H9 (cell line): ENCODE measurements at regions not wholly inside any gene's neighbourhood (a gene's known extent, or its start where the extent isn't known, plus 50 kb on each side); places are given as distances from the start of the nearest gene placed in this dataset.

Experiments used
- DNase-seq: peaks from one replicate; pipeline ENCODE4 v3.0.0-alpha.2; 2017
- H2AFZ ChIP-seq: one replicate; pipeline ENCODE4 v1.6.1; 2013; ENCODE audit warnings: mild to moderate bottlenecking, low read length, control low read depth, moderate library complexity
- H2AK5ac ChIP-seq: 2 replicates; pipeline ENCODE4 v1.6.1; 2013; ENCODE audit warnings: low read length, control low read depth, mixed read lengths; ENCODE audit not compliant: insufficient read length
- H2BK120ac ChIP-seq: one replicate; pipeline ENCODE4 v1.6.1; 2013; ENCODE audit warnings: low read depth, mild to moderate bottlenecking, low read length, control low read depth, inconsistent platforms; ENCODE audit not compliant: poor library complexity, severe bottlenecking
- H2BK12ac ChIP-seq: 2 replicates; pipeline ENCODE4 v1.6.1; 2013; ENCODE audit warnings: low read length, control low read depth, mixed read lengths, low read depth; ENCODE audit not compliant: insufficient read length
- H2BK15ac ChIP-seq: 2 replicates; pipeline ENCODE4 v1.6.1; 2013; ENCODE audit warnings: low read depth, low read length, control low read depth
- H2BK20ac ChIP-seq: one replicate; pipeline ENCODE4 v1.6.1; 2013; ENCODE audit warnings: low read depth, mild to moderate bottlenecking, low read length, control low read depth, inconsistent platforms; ENCODE audit not compliant: poor library complexity, severe bottlenecking
- H2BK5ac ChIP-seq: 2 replicates; pipeline ENCODE4 v1.6.1; 2013; ENCODE audit warnings: low read length, control low read depth, mixed read lengths; ENCODE audit not compliant: insufficient read length
- H3K14ac ChIP-seq: 2 replicates; pipeline ENCODE4 v1.6.1; 2013; ENCODE audit warnings: low read length, control low read depth; ENCODE audit not compliant: insufficient read depth
- H3K18ac ChIP-seq: 2 replicates; pipeline ENCODE4 v1.6.1; 2013; ENCODE audit warnings: low read depth, mild to moderate bottlenecking, mixed read lengths, low read length, control low read depth; ENCODE audit not compliant: insufficient read length
- H3K23ac ChIP-seq: 2 replicates; pipeline ENCODE4 v1.6.1; 2013; ENCODE audit warnings: low read length, control low read depth, mixed read lengths, low read depth; ENCODE audit not compliant: insufficient read length
- H3K23me2 ChIP-seq: 2 replicates; pipeline ENCODE4 v1.6.1; 2013; ENCODE audit warnings: low read depth, mild to moderate bottlenecking, mixed read lengths, low read length, control low read depth; ENCODE audit not compliant: insufficient read length, poor library complexity, severe bottlenecking
- H3K27ac ChIP-seq: 2 replicates; pipeline ENCODE4 v1.5.1; 2013; ENCODE audit warnings: low read length, control low read depth, mixed read lengths, low read depth; ENCODE audit not compliant: insufficient read length
- H3K27me3 ChIP-seq: 2 replicates; pipeline ENCODE4 v1.6.1; 2013; ENCODE audit warnings: low read length, control low read depth, inconsistent platforms; ENCODE audit not compliant: insufficient read depth
- H3K4ac ChIP-seq: 2 replicates; pipeline ENCODE4 v1.6.1; 2013; ENCODE audit warnings: low read depth, mild to moderate bottlenecking, control low read depth, inconsistent platforms, low read length, moderate library complexity
- H3K4me1 ChIP-seq: 2 replicates; pipeline ENCODE4 v1.6.1; 2013; ENCODE audit warnings: low read length, control low read depth, inconsistent platforms; ENCODE audit not compliant: insufficient read depth
- H3K4me2 ChIP-seq: 2 replicates; pipeline ENCODE4 v1.6.1; 2013; ENCODE audit warnings: low read length, control low read depth, mixed read lengths; ENCODE audit not compliant: insufficient read length, insufficient read depth
- H3K56ac ChIP-seq: 2 replicates; pipeline ENCODE4 v1.6.1; 2013; ENCODE audit warnings: low read depth, mild to moderate bottlenecking, mixed read lengths, low read length, control low read depth; ENCODE audit not compliant: insufficient read length
- H3K79me1 ChIP-seq: 2 replicates; pipeline ENCODE4 v1.6.1; 2013; ENCODE audit warnings: low read depth, mild to moderate bottlenecking, moderate library complexity, low read length, control low read depth, inconsistent platforms; ENCODE audit not compliant: insufficient read depth, poor library complexity, severe bottlenecking
- H3K79me2 ChIP-seq: 2 replicates; pipeline ENCODE4 v1.6.1; 2013; ENCODE audit warnings: low read length, control low read depth, inconsistent platforms; ENCODE audit not compliant: insufficient read depth
- H3K9ac ChIP-seq: 2 replicates; pipeline ENCODE4 v1.6.1; 2013; ENCODE audit warnings: low read length, control low read depth, mixed read lengths; ENCODE audit not compliant: insufficient read length; ENCODE audit errors: extremely low read depth
- H3K9me3 ChIP-seq: one replicate; pipeline ENCODE4 v1.6.1; 2013; ENCODE audit warnings: low read depth, low read length, inconsistent platforms; ENCODE audit not compliant: control insufficient read depth
- H3T11ph ChIP-seq: one replicate; pipeline ENCODE4 v1.6.1; 2013; ENCODE audit warnings: mild to moderate bottlenecking, low read length, control low read depth, inconsistent platforms
- H4K20me1 ChIP-seq: one replicate; pipeline ENCODE4 v1.6.1; 2013; ENCODE audit not compliant: control insufficient read depth, insufficient read length, insufficient read depth
- H4K5ac ChIP-seq: 2 replicates; pipeline ENCODE4 v1.6.1; 2013; ENCODE audit warnings: low read depth, mild to moderate bottlenecking, mixed read lengths, low read length, control low read depth; ENCODE audit not compliant: insufficient read length
- H4K8ac ChIP-seq: replicated peaks from 2 replicates; pipeline ENCODE4 v1.6.1; 2013; ENCODE audit warnings: low read length, control low read depth, mixed read lengths, low read depth; ENCODE audit not compliant: insufficient read length
- H4K91ac ChIP-seq: 2 replicates; pipeline ENCODE4 v1.6.1; 2013; ENCODE audit warnings: low read depth, mild to moderate bottlenecking, moderate library complexity, mixed read lengths, low read length, control low read depth; ENCODE audit not compliant: insufficient read length
- H3K27ac Mint-ChIP-seq, 3 experiments: 2 replicates in 2 of 3; 3 replicates in 1 of 3; pipeline ENCODE4 v1.8.0; 2020 to 2021; ENCODE audit warnings: mixed read lengths in 3 of 3, mild to moderate bottlenecking in 1 of 3, moderate library complexity in 1 of 3
- H3K27me3 Mint-ChIP-seq: 2 replicates; pipeline ENCODE4 v1.8.0; 2021; ENCODE audit warnings: low read depth, mild to moderate bottlenecking, moderate library complexity, mixed read lengths
- H3K36me3 Mint-ChIP-seq, 3 experiments: 2 replicates in 2 of 3; 3 replicates in 1 of 3; pipeline ENCODE4 v1.8.0; 2020 to 2021; ENCODE audit warnings: low read depth in 3 of 3, mixed read lengths in 3 of 3; ENCODE audit not compliant: insufficient read depth in 1 of 3
- H3K4me1 Mint-ChIP-seq, 2 experiments: 2 replicates each; pipeline ENCODE4 v1.8.0; 2020; ENCODE audit warnings: mixed read lengths in 2 of 2
- H3K4me3 Mint-ChIP-seq, 2 experiments: 2 replicates in 1 of 2; 3 replicates in 1 of 2; pipeline ENCODE4 v1.8.0; 2020 to 2021; ENCODE audit warnings: mild to moderate bottlenecking in 2 of 2, mixed read lengths in 2 of 2, moderate library complexity in 1 of 2
- H3K9me3 Mint-ChIP-seq, 2 experiments: 2 replicates in 1 of 2; 3 replicates in 1 of 2; pipeline ENCODE4 v1.8.0; 2020; ENCODE audit warnings: mild to moderate bottlenecking in 2 of 2, mixed read lengths in 2 of 2, moderate library complexity in 1 of 2
- CTCF ChIP-seq: fragments of 200-600 bp; sonication (generic); conservative IDR thresholded peaks from 3 replicates; pipeline ENCODE4 v1.8.0; 2021; ENCODE audit warnings: antibody characterized with exemption, mild to moderate bottlenecking
- WGBS: extraction: QIAGEN DNeasy Blood & Tissue Kit; methylation state at CpG from one replicate; pipeline ENCODE4 v1.1.7; 2013; ENCODE audit warnings: missing lambda C conversion rate, low lambda C conversion rate, mixed read lengths; ENCODE audit not compliant: insufficient read length; ENCODE audit errors: extremely low coverage; 5-methylcytosine and 5-hydroxymethylcytosine counted together

- peaks cover 37 to 38% of the 10 kb centered on the region in 2 experiments for H3K4me1 Mint-ChIP-seq
- no peaks in the 10 kb centered on the region; a peak in 2 of 5 replicates for H3K9me3 Mint-ChIP-seq
- Histone ChIP-seq H4K5ac (no peak overlapping the region), H2BK15ac (no peak overlapping the region), H4K91ac (no peak overlapping the region), H3K79me1 (no peaks in the 10 kb centered on the region), H3K79me2 (no peaks in the 10 kb centered on the region), H3K4ac (no peak overlapping the region), H2AFZ (no peak overlapping the region), H3K9ac (no peak overlapping the region), H3K27ac (no peak overlapping the region), H2BK20ac (no peak overlapping the region), H4K20me1 (no peaks in the 10 kb centered on the region), H2BK5ac (no peak overlapping the region), H2AK5ac (no peak overlapping the region), H2BK120ac (no peak overlapping the region), H3T11ph (no peak overlapping the region), H2BK12ac (no peak overlapping the region), H3K23me2 (no peaks in the 10 kb centered on the region), H3K56ac (no peak overlapping the region), H3K23ac (no peak overlapping the region), H3K4me2 (no peak overlapping the region), H3K9me3 (no peaks in the 10 kb centered on the region), H3K27me3 (no peaks in the 10 kb centered on the region), H3K14ac (no peak overlapping the region), H3K4me1 (peaks cover 6% of the 10 kb centered on the region; the same call in 1 of the 2 replicates), H4K8ac (no peak overlapping the region), H3K18ac (no peak overlapping the region)
- H3K27ac Mint-ChIP-seq, result no peak overlapping the region; a peak in 1 of 7 replicates
- H3K27me3 Mint-ChIP-seq, result no peaks in the 10 kb centered on the region
- TF ChIP-seq CTCF, result no peak
- H3K4me3 Mint-ChIP-seq, result no peak overlapping the region
- no CpG with 5 or more reads among the region's 4 CpGs for WGBS
- DNase-seq, result no peak
- H3K36me3 Mint-ChIP-seq, result no peaks in the 10 kb centered on the region
These were observed 113.0 kb upstream of the TMEM170B start for GRCh38 chr6:11424395-11425034.
